ENCODE measurements at regions not wholly inside any gene's neighbourhood (a gene's known extent, or its start where the extent isn't known, plus 50 kb on each side); places are given as distances from the start of the nearest gene placed in this dataset.

- no peak for DNase-seq
Measured at GRCh38 chr2:117737846-117738245, 76.6 kb upstream of the DDX18 start.

GRCh38 chr2:117738991-117739839, 75.3 kb upstream of the DDX18 start:
- DNase-seq = no peak

- DNase-seq = no peak
Measured at GRCh38 chr2:117745537-117745936, 69.0 kb upstream of the DDX18 start.

- DNase-seq = no peak
Measured at GRCh38 chr2:117755768-117756167, 58.7 kb upstream of the DDX18 start.

- no peak for DNase-seq
Measured at GRCh38 chr2:117760916-117761315, 53.6 kb upstream of the DDX18 start.

- no peak for DNase-seq
Measured at GRCh38 chr2:117762454-117762853, 52.0 kb upstream of the DDX18 start.

GRCh38 chr2:117763804-117764203, 50.7 kb upstream of the DDX18 start:
- no peak for DNase-seq

Data from stimulated activated CD4-positive, alpha-beta T cell treated with anti-CD3 and anti-CD28 coated beads, Interleukin-2, amount 100 ng/mL, for 48 hours (primary cell).